DND-41 (cell line): ENCODE measurements at regions not wholly inside any gene's neighbourhood (a gene's known extent, or its start where the extent isn't known, plus 50 kb on each side); places are given as distances from the start of the nearest gene placed in this dataset.

Experiments
- ATAC-seq: fragments of 200-7000 bp; cut with Tn5 transposase; 3 replicates; pipeline ENCODE4 v1.9.1; 2021; ENCODE audit warnings: low read depth; ENCODE audit not compliant: insufficient read depth
- DNase-seq: peaks from one replicate; pipeline ENCODE4 v3.0.0-alpha.2; 2020
- H2AFZ ChIP-seq: 2 replicates; pipeline ENCODE4 v1.6.0; 2012; ENCODE audit warnings: low read depth, low read length
- H3K27ac ChIP-seq: 2 replicates; pipeline ENCODE4 v1.5.1; 2012; ENCODE audit warnings: low read length, inconsistent platforms
- H3K27me3 ChIP-seq: fragments of 200-600 bp; sonication (generic); 2 replicates; pipeline ENCODE4 v1.6.0; 2012; ENCODE audit warnings: low read length, mild to moderate bottlenecking, inconsistent platforms; ENCODE audit not compliant: insufficient read depth, poor library complexity
- H3K36me3 ChIP-seq: 2 replicates; pipeline ENCODE4 v1.5.1; 2012; ENCODE audit warnings: low read length, inconsistent platforms; ENCODE audit not compliant: insufficient read depth
- H3K4me1 ChIP-seq: 2 replicates; pipeline ENCODE4 v1.5.1; 2012; ENCODE audit warnings: mild to moderate bottlenecking, low read length; ENCODE audit not compliant: insufficient read depth
- H3K4me2 ChIP-seq: 2 replicates; pipeline ENCODE4 v1.6.0; 2012; ENCODE audit warnings: mild to moderate bottlenecking, moderate library complexity, low read length, inconsistent platforms; ENCODE audit not compliant: insufficient read depth
- H3K4me3 ChIP-seq, 2 experiments: fragments of 200-600 bp in 1 of 2; shearing (Covaris generic) in 1 of 2; 2 replicates each; pipeline ENCODE4 v1.5.1; 2012 to 2016; ENCODE audit warnings: inconsistent platforms in 2 of 2, low read length in 2 of 2, mild to moderate bottlenecking in 2 of 2, low read depth in 1 of 2, moderate library complexity in 1 of 2
- H3K79me2 ChIP-seq: 2 replicates; pipeline ENCODE4 v1.6.0; 2012; ENCODE audit warnings: low read length, inconsistent platforms; ENCODE audit not compliant: insufficient read depth
- H3K9ac ChIP-seq: 2 replicates; pipeline ENCODE4 v1.6.0; 2012; ENCODE audit warnings: low read depth, mild to moderate bottlenecking, inconsistent platforms, low read length, moderate library complexity
- H3K9me3 ChIP-seq: 2 replicates; pipeline ENCODE4 v1.5.1; 2012; ENCODE audit warnings: low read length, moderate library complexity, mild to moderate bottlenecking, inconsistent platforms; ENCODE audit not compliant: insufficient read depth, severe bottlenecking
- H4K20me1 ChIP-seq: 2 replicates; pipeline ENCODE4 v1.6.0; 2012; ENCODE audit warnings: low read length; ENCODE audit not compliant: insufficient read depth
- CTCF ChIP-seq: IDR thresholded peaks from 2 replicates; pipeline ENCODE4 v1.5.1; 2012; ENCODE audit warnings: borderline replicate concordance, low read length, moderate library complexity, mild to moderate bottlenecking; ENCODE audit not compliant: poor library complexity, severe bottlenecking; ENCODE audit errors: extremely low read depth
- EZH2 ChIP-seq: IDR thresholded peaks from 3 replicates; pipeline ENCODE4 v1.6.1; 2012; ENCODE audit warnings: borderline replicate concordance, low read depth, mild to moderate bottlenecking, moderate library complexity, low read length, inconsistent platforms; ENCODE audit not compliant: severe bottlenecking

GRCh38 chr9:31471010-31471409 is 913.4 kb upstream of the ACO1 start:
- no peak for ATAC-seq
- no peak overlapping the region for H3K4me3 ChIP-seq
- no peaks in the 10 kb centered on the region for H3K27me3 ChIP-seq
- H4K20me1 ChIP-seq = no peaks in the 10 kb centered on the region
- TF ChIP-seq EZH2 = no peak
- TF ChIP-seq CTCF = no peak
- no peaks in the 10 kb centered on the region for H3K4me1 ChIP-seq
- no peaks in the 10 kb centered on the region for H3K79me2 ChIP-seq
- H3K9me3 ChIP-seq = no peaks in the 10 kb centered on the region
- DNase-seq = no peak
- H3K36me3 ChIP-seq = no peaks in the 10 kb centered on the region
- H2AFZ ChIP-seq = no peak overlapping the region
- H3K9ac ChIP-seq = no peak overlapping the region
- H3K27ac ChIP-seq = no peak overlapping the region
- no peak overlapping the region for H3K4me2 ChIP-seq

GRCh38 chr9:31486630-31487029 is 897.8 kb upstream of the ACO1 start:
- Histone ChIP-seq H3K27me3 (no peaks in the 10 kb centered on the region), H3K27ac (no peak overlapping the region), H3K36me3 (no peaks in the 10 kb centered on the region), H3K79me2 (no peaks in the 10 kb centered on the region), H3K4me2 (no peak overlapping the region), H3K4me1 (no peaks in the 10 kb centered on the region), H2AFZ (no peak overlapping the region), H4K20me1 (no peaks in the 10 kb centered on the region), H3K4me3 (no peak overlapping the region), H3K9me3 (no peaks in the 10 kb centered on the region), H3K9ac (no peak overlapping the region)
- no peak for ATAC-seq
- no peak for DNase-seq
- no peak for TF ChIP-seq EZH2

GRCh38 chr9:31490551-31491106 is 893.8 kb upstream of the ACO1 start:
- Histone ChIP-seq H2AFZ (no peak overlapping the region), H3K4me3 (no peak overlapping the region), H3K27ac (no peak overlapping the region), H3K9me3 (no peaks in the 10 kb centered on the region), H3K27me3 (no peaks in the 10 kb centered on the region), H3K36me3 (no peaks in the 10 kb centered on the region), H3K79me2 (no peaks in the 10 kb centered on the region), H3K4me2 (no peak overlapping the region), H3K4me1 (no peaks in the 10 kb centered on the region), H3K9ac (no peak overlapping the region), H4K20me1 (no peaks in the 10 kb centered on the region)
- DNase-seq (no peak), ATAC-seq (no peak)
- no peak for TF ChIP-seq CTCF
- TF ChIP-seq EZH2 = no peak

GRCh38 chr9:31492229-31492628 is 892.2 kb upstream of the ACO1 start:
- Histone ChIP-seq H3K4me1 (no peaks in the 10 kb centered on the region), H3K9me3 (no peaks in the 10 kb centered on the region), H4K20me1 (no peaks in the 10 kb centered on the region), H3K36me3 (no peaks in the 10 kb centered on the region), H3K27me3 (no peaks in the 10 kb centered on the region), H2AFZ (no peak overlapping the region), H3K9ac (no peak overlapping the region), H3K27ac (no peak overlapping the region), H3K4me3 (no peak overlapping the region), H3K4me2 (no peak overlapping the region), H3K79me2 (no peaks in the 10 kb centered on the region)
- no peak for ATAC-seq
- TF ChIP-seq EZH2 (no peak), CTCF (no peak)
- DNase-seq = no peak
